ENCODE measurements at regions not wholly inside any gene's neighbourhood (a gene's known extent, or its start where the extent isn't known, plus 50 kb on each side); places are given as distances from the start of the nearest gene placed in this dataset.

GRCh38 chr5:107104040-107104995 lies 566.4 kb downstream of the EFNA5 start:
- TF ChIP-seq BHLHE40 (IDR thresholded peaks at IDR 0.05; ENCODE audit: low read depth, low read length) (no peak), CEBPB (IDR thresholded peaks at IDR 0.05; ENCODE audit: low read depth, low read length) (no peak), MAFK (IDR thresholded peaks at IDR 0.05; ENCODE audit: low read depth, low read length) (no peak), NFE2L2 (IDR thresholded peaks at IDR 0.05; ENCODE audit: low read depth, low read length) (no peak), RFX5 (IDR thresholded peaks at IDR 0.05; ENCODE audit: low read depth, low read length) (no peak), MAZ (IDR thresholded peaks at IDR 0.05; ENCODE audit: borderline replicate concordance, low read depth, low read length) (no peak)
- TF ChIP-seq, protein P1, sequence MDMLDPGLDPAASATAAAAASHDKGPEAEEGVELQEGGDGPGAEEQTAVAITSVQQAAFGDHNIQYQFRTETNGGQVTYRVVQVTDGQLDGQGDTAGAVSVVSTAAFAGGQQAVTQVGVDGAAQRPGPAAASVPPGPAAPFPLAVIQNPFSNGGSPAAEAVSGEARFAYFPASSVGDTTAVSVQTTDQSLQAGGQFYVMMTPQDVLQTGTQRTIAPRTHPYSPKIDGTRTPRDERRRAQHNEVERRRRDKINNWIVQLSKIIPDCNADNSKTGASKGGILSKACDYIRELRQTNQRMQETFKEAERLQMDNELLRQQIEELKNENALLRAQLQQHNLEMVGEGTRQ (IDR thresholded peaks at IDR 0.05; ENCODE audit: low read depth, low read length): no peak
- H4K8ac ChIP-seq (ENCODE audit: low read depth in 2 of 2, low read length in 2 of 2): no peak overlapping the region
- H2AK5ac ChIP-seq (ENCODE audit: low read depth, low read length): no peak overlapping the region
- H3K36me3 ChIP-seq (ENCODE audit: control insufficient read depth, insufficient read depth, low read length): no peaks in the 10 kb centered on the region
- no peak overlapping the region for H3K56ac ChIP-seq (ENCODE audit: extremely low read depth, insufficient read depth, low read length)
- no peak overlapping the region for H3K4ac ChIP-seq (ENCODE audit: low read depth, low read length)
- no TSS peak for BruUV-seq (replicated peaks)
- no peak overlapping the region for H2AFZ ChIP-seq (replicated peaks; ENCODE audit: low read length, poor library complexity)
- no peaks in the 10 kb centered on the region for H3K79me1 ChIP-seq (ENCODE audit: low read depth in 1 of 2, low read length in 2 of 2)
- H3K18ac ChIP-seq (ENCODE audit: low read depth, low read length): no peak overlapping the region
- H3K14ac ChIP-seq (replicated peaks; ENCODE audit: low read depth, low read length): no peak overlapping the region
- no peaks in the 10 kb centered on the region for H3K9me1 ChIP-seq (ENCODE audit: insufficient read depth, low read length)
- no peaks in the 10 kb centered on the region for H3K27me3 ChIP-seq (ENCODE audit: control insufficient read depth, insufficient read depth, low read length)
- intact Hi-C loops (cut with micrococcal nuclease) (no loop called here), dilution Hi-C loops (cut with HindIII; ENCODE audit: low sequenced_read_pairs, unreplicated experiment) (no loop called here), in situ Hi-C loops (cut with MboI; ENCODE audit: low sequenced_read_pairs) (no loop called here)
- CTCF ChIA-PET: interaction anchor here (0.5 kb wide), 1 partner anchor 443 kb away, joined by 3 read pairs; no protein-coding TSS in a partner anchor
- H2BK15ac ChIP-seq (ENCODE audit: low read depth, low read length): no peak overlapping the region
- H2BK120ac ChIP-seq (ENCODE audit: low read depth, low read length): no peak overlapping the region
- no peak overlapping the region for H3K23ac ChIP-seq (ENCODE audit: low read depth, low read length)
- POLR2A ChIA-PET (ENCODE audit: unreplicated experiment): no interaction called here
- no peak overlapping the region for H4K91ac ChIP-seq (ENCODE audit: insufficient read depth, low read depth, low read length)
- H4K5ac ChIP-seq (ENCODE audit: low read depth, low read length): no peak overlapping the region
- H3K9me3 ChIP-seq (ENCODE audit: control insufficient read depth, insufficient read depth, low read length): no peaks in the 10 kb centered on the region; the same call in 1 of the 2 replicates
- H3K4me2 ChIP-seq (ENCODE audit: low read depth, low read length): no peak overlapping the region
- no peak overlapping the region for H3K27ac ChIP-seq (ENCODE audit: insufficient read depth, low read length)
- H3K4me1 ChIP-seq (ENCODE audit: control insufficient read depth, insufficient read depth, low read length): no peaks in the 10 kb centered on the region
- ATAC-seq (ENCODE audit: low read depth) (no peak), DNase-seq (no peak)
- H2BK20ac ChIP-seq (ENCODE audit: low read depth, low read length): no peak overlapping the region
- no peak overlapping the region for H3K9ac ChIP-seq (ENCODE audit: low read depth, low read length)
- no peaks in the 10 kb centered on the region for H4K20me1 ChIP-seq (ENCODE audit: insufficient read depth, low read length)
- H2AK9ac ChIP-seq (replicated peaks; ENCODE audit: low read depth, low read length, poor library complexity): no peak overlapping the region
- no peak overlapping the region for H2BK5ac ChIP-seq (ENCODE audit: low read depth, low read length, poor library complexity, severe bottlenecking)
- no CpG with 5 or more reads among the region's 8 CpGs for WGBS, 2 experiments (ENCODE audit: extremely low coverage in 2 of 2, insufficient read length in 1 of 2)
- H3K4me3 ChIP-seq (ENCODE audit: insufficient read depth, low read depth, low read length): no peak overlapping the region

Measured in IMR-90 (cell line).